Pons (tissue), 1 donor: ENCODE measurements at regions not wholly inside any gene's neighbourhood (a gene's known extent, or its start where the extent isn't known, plus 50 kb on each side); places are given as distances from the start of the nearest gene placed in this dataset.

ENCODE experiments used
- DNase-seq: peaks from one replicate; pipeline ENCODE4 v3.0.0-alpha.2; 2016; ENCODE audit warnings: low spot score

DNA sequence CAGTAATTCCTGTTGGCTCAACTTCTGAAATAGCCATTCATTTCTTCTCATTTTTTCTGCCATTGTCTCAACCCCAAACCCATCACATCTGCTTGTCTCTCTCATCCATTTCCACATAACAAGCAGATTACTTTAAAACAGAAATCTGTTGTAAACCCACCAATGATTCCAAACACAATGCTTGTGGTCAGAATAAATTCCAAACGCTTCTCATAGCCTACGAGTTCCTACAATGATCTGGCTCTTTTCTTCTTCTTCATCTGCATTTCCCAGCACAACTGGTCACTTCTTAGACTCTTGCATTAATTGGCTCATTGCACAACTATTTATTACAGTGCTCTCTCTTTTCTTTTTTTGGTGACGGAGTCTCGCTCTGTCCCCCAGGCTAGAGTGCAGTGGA is 364.1 kb downstream of the GATA3 start:
- DNase-seq: no peak

DNA sequence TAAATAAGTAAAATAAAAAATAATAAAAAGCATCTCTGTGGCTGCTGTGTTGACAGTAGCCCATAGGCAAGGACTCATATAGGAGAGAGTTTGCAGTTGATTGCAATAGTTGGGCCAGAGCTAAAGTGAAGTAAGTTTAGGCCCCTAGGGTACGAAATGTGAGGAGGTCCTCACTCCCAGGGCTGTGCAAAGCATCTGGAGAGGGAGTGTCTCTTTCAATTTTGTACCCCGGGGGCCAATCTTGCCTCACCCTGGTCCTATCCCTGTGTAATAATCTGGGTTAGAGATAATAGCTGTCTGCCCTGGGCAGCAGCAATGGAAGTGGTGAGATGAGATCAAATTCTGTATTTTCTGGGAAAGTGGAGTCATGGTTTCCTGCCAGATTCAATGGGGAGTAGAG is 365.7 kb downstream of the GATA3 start:
- DNase-seq: no peak

DNA sequence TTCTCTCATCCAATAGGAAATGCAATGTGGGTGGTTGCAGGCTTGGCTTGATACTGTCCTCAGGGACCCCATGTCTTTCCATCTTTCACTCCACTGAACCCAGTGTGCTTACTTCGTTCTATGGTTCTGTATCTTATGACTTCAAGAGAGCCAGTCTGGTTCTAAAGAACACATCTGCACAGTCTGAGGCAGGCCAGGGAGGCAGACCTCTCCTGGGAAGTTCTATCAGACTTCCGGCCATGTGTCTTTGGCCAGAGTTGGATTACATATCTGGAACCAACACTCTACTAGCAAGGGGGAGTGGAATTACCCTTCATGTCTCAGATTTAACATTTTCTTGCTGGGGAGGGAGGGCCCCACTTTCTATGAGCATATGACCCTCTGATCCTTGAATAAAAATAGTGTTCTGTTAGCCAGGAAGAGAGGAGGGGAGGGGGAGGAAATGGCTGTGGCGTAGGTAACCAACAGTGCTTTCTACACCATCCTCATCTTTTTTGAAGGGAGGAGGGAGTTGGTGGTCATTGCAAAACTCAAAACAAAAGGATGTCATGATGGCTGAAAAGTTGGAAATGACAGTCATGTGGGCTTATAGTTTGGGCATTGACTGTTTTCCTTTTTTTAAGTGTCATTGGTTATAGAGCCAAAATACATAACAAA is 370.2 kb downstream of the GATA3 start:
- DNase-seq: no peak

DNA sequence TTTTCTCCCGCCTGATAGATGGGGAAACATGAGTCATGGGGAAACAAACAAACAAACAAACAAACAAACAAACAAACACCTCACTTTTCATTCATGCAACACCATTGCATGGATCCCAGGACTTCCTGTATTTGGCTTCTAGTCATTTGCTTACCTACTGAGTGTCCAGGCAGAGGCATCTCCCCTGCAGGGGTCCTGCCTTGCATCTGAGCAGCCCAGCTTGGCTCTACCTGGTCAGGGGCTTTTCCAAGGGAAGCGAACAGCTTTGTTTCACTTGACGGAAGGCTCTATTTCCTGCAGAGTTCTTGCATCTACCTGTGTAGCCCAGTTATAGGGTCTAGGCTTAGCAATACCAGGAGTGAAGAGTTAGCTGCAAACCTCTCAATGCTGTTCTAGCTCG is 374.2 kb downstream of the GATA3 start:
- no peak for DNase-seq

DNA sequence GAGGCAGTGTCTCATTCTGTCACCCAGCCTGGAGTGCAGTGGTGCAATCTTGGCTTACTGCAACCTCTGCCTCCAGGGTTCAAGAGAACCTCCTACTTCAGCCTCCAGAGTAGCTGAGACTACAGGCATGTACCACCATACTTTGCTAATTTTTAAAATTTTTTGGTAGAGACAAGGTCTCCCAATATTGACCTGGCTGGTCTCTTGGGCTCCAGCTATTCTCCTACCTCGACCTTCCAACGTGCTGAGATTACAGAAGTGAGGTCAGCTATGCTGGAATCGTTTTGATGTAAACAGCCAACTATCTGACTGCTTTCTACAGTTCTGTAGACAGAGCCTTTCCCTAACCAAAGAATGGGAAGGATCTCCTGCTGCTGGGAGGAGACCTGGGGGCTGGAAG is 375.8 kb downstream of the GATA3 start:
- DNase-seq: no peak

DNA sequence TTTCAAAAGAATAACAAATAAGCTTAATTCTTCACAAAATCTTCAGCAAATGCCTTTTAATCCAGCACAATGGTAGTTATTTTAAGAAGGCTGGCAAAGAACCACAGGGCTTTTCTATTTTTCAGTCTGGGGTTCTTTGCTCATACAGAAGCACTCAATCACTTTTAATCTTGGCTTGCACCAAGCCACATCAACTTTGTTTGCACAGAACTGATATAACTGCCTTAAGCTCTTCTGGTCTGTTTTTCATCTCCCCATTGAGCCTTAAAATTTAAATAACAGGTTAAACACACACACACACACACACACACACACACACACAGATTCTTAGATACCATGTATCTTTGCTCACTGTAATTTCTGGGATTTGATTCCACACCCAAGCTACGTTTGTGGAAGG is 377.0 kb downstream of the GATA3 start:
- DNase-seq: no peak

DNA sequence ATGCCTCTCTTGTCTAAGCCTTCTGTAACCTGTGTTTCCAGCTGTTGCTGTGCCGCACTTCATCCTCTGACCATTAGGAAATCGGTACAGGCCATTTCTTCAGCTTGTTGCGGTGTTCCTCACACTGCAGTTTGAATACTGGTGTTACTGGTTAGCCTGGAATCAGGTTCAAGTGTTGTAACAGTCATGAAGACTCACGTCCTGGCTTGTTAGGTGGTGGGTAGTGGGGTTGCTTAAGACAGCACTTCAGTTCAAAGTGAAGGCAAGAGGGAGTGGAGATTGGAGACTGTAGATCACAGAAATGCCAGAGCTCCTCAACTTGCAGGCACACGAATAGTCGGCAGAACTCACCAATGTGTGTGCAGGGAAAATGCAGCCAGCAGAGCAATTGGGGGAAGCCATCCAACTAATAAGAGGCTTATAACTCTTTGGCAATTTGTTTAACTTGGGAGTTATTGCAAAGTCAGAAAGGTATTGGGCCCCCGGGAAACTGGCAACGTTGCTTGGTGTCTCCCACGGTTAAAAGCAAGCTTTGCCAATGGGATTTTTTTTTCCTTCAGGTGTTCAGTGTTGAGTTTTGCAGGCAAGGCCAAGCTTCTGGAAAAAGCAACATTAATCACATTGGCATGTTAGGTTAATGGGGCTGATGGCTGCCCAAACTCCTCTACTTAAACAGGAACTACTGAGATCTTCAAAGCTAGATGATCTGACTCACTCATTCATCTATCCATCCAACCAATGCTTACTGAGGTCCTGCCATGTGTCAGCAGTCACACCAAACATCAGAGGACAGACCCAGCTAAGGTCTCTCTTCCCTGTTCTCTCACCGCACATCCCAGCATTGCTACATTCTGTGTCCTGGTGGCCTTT is 380.9 kb downstream of the GATA3 start:
- DNase-seq: no peak

DNA sequence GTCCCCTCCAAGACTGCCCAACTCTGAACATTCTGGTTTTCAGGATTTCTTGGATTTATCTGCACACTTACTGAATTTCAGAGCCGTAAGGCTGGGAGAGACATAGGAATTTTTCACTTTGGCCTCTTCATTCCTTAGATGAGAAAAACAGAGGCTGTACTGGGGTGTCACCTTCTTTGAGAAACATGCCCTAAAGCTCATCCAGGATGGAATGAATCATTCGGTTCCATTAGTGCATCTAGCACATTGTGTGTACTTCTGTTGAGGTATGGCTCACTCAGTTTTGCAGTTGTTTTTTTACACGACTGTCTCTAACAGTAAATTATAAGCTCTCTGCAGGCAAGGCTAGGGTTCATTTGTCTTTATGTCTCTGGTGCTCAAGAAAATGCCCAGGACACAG is 383.4 kb downstream of the GATA3 start:
- no peak for DNase-seq

DNA sequence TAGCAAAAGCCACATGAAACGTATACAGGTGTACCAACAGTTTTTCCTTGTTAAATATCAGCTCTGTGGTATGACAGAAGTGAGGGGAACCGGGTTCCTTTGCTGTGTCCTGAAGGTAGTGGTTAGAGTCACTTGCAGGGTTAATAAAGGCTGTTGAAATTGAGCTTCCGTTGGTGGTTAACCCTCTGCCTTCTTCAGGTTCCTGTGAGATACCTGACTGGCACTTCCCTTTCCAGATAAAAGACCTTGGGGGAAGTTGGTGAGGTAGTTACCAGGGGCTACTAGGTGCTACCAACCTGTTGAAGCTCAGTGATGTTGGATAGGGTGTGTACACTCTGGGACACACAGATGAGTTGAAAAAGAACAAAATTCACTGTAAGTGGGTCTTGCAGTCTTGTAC is 384.1 kb downstream of the GATA3 start:
- DNase-seq: no peak

DNA sequence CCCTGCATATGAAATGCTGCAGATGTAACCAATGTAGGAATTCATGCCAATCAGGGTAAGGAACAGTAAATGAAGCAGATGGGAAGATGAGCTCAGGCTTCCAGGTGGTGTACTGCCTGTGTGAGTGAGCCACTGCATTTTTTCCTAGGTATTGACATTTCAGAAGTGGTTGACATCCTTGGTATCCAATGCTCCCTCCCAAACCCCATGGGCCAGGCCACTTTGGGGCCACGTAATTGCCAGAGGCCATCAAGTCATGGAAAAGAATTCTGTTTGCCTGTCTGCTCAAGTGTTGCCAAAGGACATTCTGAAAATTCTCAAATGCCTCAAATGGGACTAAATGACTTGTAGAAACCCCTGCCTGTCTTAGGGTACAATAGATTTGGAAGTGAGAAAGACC is 384.6 kb downstream of the GATA3 start:
- DNase-seq: no peak

DNA sequence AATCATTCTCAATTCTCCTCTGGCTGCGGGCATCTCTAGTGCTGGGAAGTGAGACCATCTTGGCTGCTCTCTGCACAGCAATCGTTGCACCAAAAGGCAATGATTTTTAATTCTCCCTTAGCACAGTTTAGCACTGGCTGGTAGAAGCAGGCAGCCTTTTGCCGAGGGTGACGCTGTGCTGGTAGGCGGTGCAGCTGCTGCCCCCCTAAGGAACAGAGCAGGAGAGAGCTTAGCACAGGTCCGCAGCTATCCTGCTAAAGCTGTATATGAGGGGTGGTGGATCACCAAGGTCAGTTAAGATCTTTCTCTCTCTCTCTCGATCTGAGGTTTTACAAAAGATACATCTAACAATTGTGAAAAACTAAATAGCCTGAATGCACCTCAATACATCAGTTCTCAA is 390.1 kb downstream of the GATA3 start:
- DNase-seq: no peak

DNA sequence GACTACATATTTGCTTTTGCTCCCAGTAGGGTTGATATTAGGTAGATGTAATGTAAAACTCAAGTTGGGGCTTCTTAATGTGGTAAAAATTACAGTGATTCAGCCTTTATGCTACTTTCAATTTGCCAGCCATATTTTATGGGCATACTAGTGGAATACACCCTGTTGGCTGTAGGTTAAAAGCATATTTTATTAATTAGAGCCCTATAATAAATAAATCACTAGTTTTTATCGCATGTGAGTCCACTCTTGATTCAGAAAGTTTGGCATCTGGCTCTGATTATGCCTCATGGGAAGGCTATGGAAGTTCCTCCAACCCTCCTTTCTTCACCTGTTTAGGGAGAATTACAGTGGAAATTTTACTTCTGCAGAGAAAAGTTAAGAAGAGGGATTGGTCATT is 390.9 kb downstream of the GATA3 start:
- no peak for DNase-seq

DNA sequence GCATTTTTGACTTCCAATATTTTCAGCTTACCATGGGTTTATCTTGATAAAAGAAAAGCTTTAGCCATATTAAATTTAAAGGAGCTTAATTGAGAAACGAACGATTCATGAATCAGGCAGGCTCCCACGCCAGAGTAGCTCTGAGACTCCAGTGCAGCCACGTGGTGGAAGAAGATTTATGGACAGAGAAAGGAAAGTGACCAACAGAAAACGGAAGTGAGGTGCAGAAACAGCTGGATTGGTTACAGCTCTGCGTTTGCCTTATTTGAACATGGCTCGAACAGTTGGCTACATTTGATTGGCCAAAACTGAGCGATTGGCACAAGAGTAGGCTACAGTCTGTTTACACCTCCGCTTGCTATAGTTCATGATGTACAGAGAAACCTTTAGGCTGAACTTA is 395.4 kb downstream of the GATA3 start:
- no peak for DNase-seq

DNA sequence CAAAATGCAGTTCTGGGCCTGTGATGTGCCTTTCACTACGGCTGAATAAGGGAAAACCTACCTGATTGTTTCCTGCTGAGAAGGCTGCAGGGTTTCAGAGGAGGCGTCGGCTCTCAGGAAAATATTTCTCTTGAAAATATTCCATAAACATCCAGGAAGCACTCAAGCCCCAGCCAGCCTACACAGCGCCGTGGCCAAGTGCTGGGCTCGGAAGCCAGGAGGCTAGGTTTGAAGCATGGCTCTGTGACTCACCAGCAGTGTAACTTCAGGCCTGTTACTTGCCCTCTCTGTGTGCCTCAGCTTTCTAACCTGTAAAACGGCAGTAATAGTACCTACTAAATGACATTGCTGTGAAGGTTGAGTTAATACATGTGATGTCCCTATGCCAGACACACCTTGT is 399.1 kb downstream of the GATA3 start:
- DNase-seq: no peak

DNA sequence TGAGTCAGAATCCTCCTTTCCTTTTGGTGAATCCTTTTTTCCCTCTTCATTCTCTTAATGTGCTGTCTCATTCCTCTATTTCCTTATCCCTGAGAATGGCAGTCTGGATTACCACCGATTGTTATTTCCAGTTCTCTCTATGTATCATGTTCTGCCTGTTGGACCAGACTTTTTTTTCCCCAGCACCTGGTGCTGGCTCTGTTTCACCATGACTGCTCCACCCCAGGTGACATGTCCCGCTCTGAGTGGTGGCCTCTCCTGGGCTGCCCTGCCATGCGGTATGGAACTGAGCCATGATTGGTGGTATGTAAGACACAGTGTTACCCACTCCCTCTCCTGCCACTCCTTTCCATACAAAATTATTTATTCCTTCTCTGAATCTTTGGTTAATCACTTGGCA is 399.9 kb downstream of the GATA3 start:
- DNase-seq: no peak

DNA sequence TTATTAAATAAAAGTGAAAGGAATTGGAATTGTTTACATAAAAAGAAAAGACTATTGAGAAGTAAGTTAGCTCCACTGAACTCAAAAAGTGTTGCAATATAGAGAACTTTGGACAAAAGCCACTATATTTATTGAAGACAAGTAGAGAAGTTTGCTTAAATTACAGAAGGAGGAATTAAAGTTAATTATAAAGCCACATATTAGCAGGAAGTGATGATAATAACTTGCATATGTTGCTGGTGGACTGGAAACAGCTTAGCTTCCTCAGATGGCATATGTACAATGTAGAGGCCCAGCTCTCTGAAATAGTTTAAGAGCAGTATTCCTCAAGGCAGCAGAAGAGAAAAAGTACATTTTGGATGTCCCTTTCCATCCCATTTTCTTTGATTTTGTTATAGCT is 400.7 kb downstream of the GATA3 start:
- DNase-seq: no peak

DNA sequence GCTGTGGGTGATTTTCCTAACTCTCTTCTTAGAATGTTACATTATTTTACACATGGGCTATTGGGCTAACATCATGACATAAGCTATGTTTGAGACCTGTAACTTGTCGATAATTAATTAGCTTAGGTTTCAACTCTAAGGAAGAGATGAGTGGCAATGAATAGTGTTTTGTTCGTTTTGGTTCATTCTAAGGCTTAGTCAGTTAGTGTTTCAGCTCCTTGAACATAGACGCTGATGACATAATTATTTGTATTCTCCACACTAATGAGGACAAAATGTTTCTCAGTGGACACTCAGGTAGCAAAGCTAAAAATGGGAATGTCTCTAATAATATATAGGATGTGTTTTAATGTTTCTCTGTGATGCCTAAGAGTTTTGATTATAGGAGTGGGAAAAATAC is 401.9 kb downstream of the GATA3 start:
- no peak for DNase-seq

DNA sequence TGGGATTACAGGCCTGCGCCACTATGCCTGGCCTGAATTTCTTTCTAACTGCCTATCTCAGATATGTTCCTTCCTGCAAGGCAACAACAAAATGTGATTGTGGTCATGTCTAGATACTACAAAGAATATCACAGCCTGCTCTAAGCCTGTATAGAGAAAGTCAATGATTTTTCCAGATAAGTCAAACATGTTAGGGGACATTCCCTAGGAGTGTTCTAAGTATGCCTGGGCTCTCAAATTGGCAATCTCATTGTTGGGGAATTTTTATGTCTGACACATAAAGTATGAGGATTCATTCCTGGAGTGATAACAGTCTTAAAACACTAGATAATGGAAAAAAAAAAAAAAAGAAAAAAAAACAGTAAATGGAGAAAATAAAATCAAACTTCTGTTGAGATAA is 406.1 kb downstream of the GATA3 start:
- no peak for DNase-seq

DNA sequence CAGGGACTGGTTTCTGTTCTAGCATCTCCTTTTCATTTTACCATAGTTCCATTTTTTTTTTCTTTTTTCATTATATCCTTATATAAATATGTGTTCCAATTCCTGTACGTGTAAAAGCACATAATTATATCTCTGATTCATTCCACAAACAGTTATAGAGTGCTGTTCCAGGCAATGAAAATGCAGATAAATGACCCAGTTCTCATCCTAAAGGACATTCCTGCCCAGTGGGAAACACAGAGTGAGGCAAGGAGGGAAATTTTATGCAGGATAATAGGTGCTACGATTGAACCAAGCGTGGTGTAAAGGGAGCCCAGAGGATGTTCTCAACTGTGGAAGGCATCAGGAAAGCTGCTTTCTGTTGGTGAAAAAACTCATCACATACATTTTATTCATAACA is 408.1 kb downstream of the GATA3 start:
- no peak for DNase-seq

DNA sequence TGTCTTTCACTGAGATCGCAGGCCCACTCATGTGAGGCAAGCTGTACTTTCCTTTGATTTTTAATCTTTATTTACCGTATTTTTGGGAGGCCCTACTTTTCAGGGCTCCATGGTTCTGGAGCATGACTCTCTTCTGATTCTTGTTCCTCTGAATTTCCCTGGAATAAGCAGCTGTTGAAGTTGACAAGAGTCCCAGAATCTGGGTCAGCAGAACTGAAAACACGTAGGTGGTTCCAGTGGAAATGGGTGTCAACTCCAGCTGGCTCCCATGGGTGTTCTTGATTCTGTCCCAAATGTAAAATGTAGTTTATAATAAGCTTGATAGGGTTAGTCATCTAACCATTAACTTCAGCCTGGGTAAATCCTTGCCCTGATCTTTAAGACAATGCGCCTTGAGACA is 409.4 kb downstream of the GATA3 start:
- no peak for DNase-seq

DNA sequence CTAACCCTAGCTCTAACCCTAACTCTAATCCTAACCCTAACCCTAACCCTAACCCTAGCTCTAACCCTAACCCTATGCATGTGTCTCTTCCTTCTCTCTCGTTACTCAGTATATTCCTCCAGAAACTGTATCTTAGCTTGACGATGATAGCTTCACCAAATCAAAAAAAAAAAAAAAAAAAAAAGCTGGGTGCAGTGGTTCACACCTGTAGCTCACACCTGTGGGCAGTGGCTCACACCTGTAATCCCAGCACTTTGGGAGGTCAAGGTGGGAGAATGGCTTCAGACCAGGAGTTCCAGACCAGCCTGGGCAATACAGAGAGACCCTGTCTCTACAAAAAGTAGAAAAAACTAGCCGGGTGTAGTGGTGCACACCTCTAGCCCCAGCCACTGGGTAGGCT is 414.0 kb downstream of the GATA3 start:
- no peak for DNase-seq

DNA sequence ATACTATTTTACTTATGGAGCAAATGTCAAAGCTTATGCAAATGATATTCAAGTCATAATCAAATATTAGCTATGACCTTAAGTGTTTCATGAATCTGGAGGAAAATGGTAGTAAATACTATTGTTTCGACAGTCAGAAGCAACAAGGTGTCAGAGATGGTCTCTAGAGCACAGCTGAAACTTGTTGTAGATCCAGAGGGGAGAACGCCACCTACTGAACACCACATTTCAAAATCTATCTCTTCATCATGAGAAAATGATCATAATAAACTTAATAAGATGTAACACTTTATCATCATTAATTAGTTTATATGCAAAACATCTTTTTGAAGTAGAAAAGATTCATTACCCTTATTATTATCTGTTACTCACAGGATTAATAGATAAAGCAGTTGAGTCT is 418.7 kb downstream of the GATA3 start:
- no peak for DNase-seq

DNA sequence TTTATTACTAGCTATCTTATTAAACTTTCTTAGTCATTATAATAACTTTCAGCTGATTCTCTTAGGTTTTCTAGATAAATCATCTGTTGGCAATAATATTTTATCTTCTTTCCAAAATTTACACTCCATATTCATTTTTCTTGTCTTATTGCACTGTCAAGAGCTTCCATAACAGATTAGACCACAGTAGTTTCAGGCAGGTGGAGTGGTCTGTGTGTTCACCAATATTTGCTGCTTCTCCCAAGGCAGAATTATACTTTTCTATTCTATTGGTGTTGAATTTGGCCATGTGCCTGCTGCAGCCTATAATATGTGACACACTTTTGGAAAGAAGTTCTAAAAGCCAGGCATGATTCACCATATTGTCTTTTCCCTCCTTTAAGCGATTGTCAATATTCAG is 422.8 kb downstream of the GATA3 start:
- DNase-seq: no peak
